GM23338 (cell line): ENCODE measurements at regions not wholly inside any gene's neighbourhood (a gene's known extent, or its start where the extent isn't known, plus 50 kb on each side); places are given as distances from the start of the nearest gene placed in this dataset.

ENCODE experiments used
- ATAC-seq: fragments of 200-7000 bp; cut with Tn5 transposase; 3 replicates; pipeline ENCODE4 v1.9.1; 2020
- DNase-seq: peaks from one replicate; pipeline ENCODE4 v3.0.0-alpha.2; 2015; ENCODE audit warnings: low spot score
- H2AFZ ChIP-seq: fragments of 200-600 bp; sonication (generic); 2 replicates; pipeline ENCODE4 v1.8.0; 2016; ENCODE audit warnings: antibody characterized with exemption, mild to moderate bottlenecking, moderate library complexity
- H3F3A ChIP-seq: fragments of 200-600 bp; sonication (generic); replicated peaks from 2 replicates; pipeline ENCODE4 v1.8.0; 2017; ENCODE audit warnings: antibody characterized with exemption, mixed run types, low read depth
- H3K27ac ChIP-seq: fragments of 200-600 bp; sonication (generic); 2 replicates; pipeline ENCODE4 v1.6.1; 2016; ENCODE audit warnings: low read depth
- H3K27me3 ChIP-seq: fragments of 200-600 bp; sonication (generic); 2 replicates; pipeline ENCODE4 v1.8.0; 2016; ENCODE audit warnings: mild to moderate bottlenecking, mixed run types, moderate library complexity; ENCODE audit not compliant: insufficient read depth
- H3K36me3 ChIP-seq: fragments of 200-600 bp; sonication (generic); 2 replicates; pipeline ENCODE4 v1.8.0; 2016; ENCODE audit warnings: mild to moderate bottlenecking; ENCODE audit not compliant: insufficient read depth
- H3K4me1 ChIP-seq: fragments of 200-600 bp; sonication (generic); 2 replicates; pipeline ENCODE4 v1.8.0; 2016; ENCODE audit warnings: mild to moderate bottlenecking, moderate library complexity; ENCODE audit not compliant: insufficient read depth
- H3K4me2 ChIP-seq: fragments of 200-600 bp; sonication (generic); 2 replicates; pipeline ENCODE4 v1.7.1; 2017; ENCODE audit warnings: mixed run types
- H3K4me3 ChIP-seq: fragments of 200-600 bp; sonication (generic); 2 replicates; pipeline ENCODE4 v1.6.1; 2016; ENCODE audit warnings: mixed run types
- H3K79me2 ChIP-seq: fragments of 200-600 bp; sonication (generic); replicated peaks from 2 replicates; pipeline ENCODE4 v1.8.0; 2017; ENCODE audit warnings: mild to moderate bottlenecking; ENCODE audit not compliant: insufficient read depth
- H3K9me2 ChIP-seq: fragments of 200-600 bp; sonication (generic); 2 replicates; pipeline ENCODE4 v1.8.0; 2017; ENCODE audit not compliant: insufficient read depth
- H4K20me1 ChIP-seq: fragments of 200-600 bp; sonication (generic); replicated peaks from 2 replicates; pipeline ENCODE4 v1.8.0; 2017; ENCODE audit warnings: mild to moderate bottlenecking; ENCODE audit not compliant: insufficient read depth
- H3K27ac Mint-ChIP-seq: 2 replicates; pipeline ENCODE4 v1.8.0; 2020; ENCODE audit warnings: inconsistent platforms, mild to moderate bottlenecking, moderate library complexity, mixed read lengths
- H3K27me3 Mint-ChIP-seq: 3 replicates; pipeline ENCODE4 v1.8.0; 2022; ENCODE audit warnings: low read depth, mild to moderate bottlenecking, moderate library complexity, mixed read lengths, inconsistent platforms; ENCODE audit not compliant: insufficient read depth, poor library complexity
- H3K36me3 Mint-ChIP-seq: 3 replicates; pipeline ENCODE4 v1.8.0; 2021; ENCODE audit warnings: low read depth, mild to moderate bottlenecking, inconsistent platforms, moderate library complexity, mixed read lengths
- H3K4me1 Mint-ChIP-seq: 3 replicates; pipeline ENCODE4 v1.8.0; 2020; ENCODE audit warnings: mild to moderate bottlenecking, inconsistent platforms, mixed read lengths
- H3K4me3 Mint-ChIP-seq: 3 replicates; pipeline ENCODE4 v1.8.0; 2021; ENCODE audit warnings: moderate library complexity, mild to moderate bottlenecking, inconsistent platforms, mixed read lengths
- H3K9me3 Mint-ChIP-seq: 3 replicates; pipeline ENCODE4 v1.8.0; 2020; ENCODE audit warnings: moderate library complexity, mild to moderate bottlenecking, inconsistent platforms, mixed read lengths
- CREB1 ChIP-seq: fragments of 250-450 bp; sonication (Bioruptor Pico); IDR thresholded peaks from 2 replicates; pipeline ENCODE4 v1.5.0; 2020; ENCODE audit warnings: low read depth, mild to moderate bottlenecking, moderate library complexity
- CTCF ChIP-seq, 2 experiments: fragments of 200-600 bp in 1 of 2; sonication (generic) in 1 of 2; conservative IDR thresholded peaks; 2 replicates each; pipeline versions ENCODE4 v1.5.1 to v1.6.1; 2016 to 2017; ENCODE audit warnings: antibody characterized with exemption in 2 of 2, low read depth in 2 of 2, mild to moderate bottlenecking in 2 of 2, moderate library complexity in 1 of 2
- ETS1 ChIP-seq: IDR thresholded peaks from 2 replicates; pipeline ENCODE4 v1.6.1; 2016; ENCODE audit warnings: antibody characterized with exemption
- EZH2 ChIP-seq: fragments of 200-600 bp; sonication (generic); IDR thresholded peaks from one replicate; pipeline ENCODE4 v1.8.0; 2017; ENCODE audit warnings: antibody characterized with exemption, mild to moderate bottlenecking, low read depth; ENCODE audit not compliant: unreplicated experiment
- EZH2phosphoT487 ChIP-seq: fragments of 200-600 bp; sonication (generic); IDR thresholded peaks from one replicate; pipeline ENCODE4 v1.8.1; 2018; ENCODE audit warnings: antibody characterized with exemption; ENCODE audit not compliant: unreplicated experiment
- JUNB ChIP-seq: IDR thresholded peaks from one replicate; pipeline ENCODE4 v1.6.1; 2016; ENCODE audit warnings: antibody characterized with exemption; ENCODE audit not compliant: unreplicated experiment
- NANOG ChIP-seq: IDR thresholded peaks from 2 replicates; pipeline ENCODE4 v1.6.1; 2016; ENCODE audit warnings: antibody characterized with exemption, borderline replicate concordance
- POLR2AphosphoS5 ChIP-seq: IDR thresholded peaks from 2 replicates; pipeline ENCODE4 v1.6.1; 2016; ENCODE audit warnings: antibody characterized with exemption, low read depth
- REST ChIP-seq: IDR thresholded peaks from one replicate; pipeline ENCODE4 v1.6.1; 2018; ENCODE audit warnings: antibody characterized with exemption; ENCODE audit not compliant: unreplicated experiment
- STAT1 ChIP-seq: IDR thresholded peaks from one replicate; pipeline ENCODE4 v1.6.1; 2016; ENCODE audit warnings: antibody characterized with exemption; ENCODE audit not compliant: unreplicated experiment
- ZNF114 ChIP-seq: fragments of 250-450 bp; sonication (Bioruptor Pico); IDR thresholded peaks from 2 replicates; pipeline ENCODE4 v1.5.0; 2020; ENCODE audit warnings: mild to moderate bottlenecking, moderate library complexity
- ZNF331 ChIP-seq: fragments of 250-450 bp; sonication (Bioruptor Pico); IDR thresholded peaks from 2 replicates; pipeline ENCODE4 v1.5.0; 2020; ENCODE audit warnings: low read depth, mild to moderate bottlenecking, moderate library complexity
- ZNF462 ChIP-seq: fragments of 250-450 bp; sonication (Bioruptor Pico); IDR thresholded peaks from 2 replicates; pipeline ENCODE4 v1.5.0; 2020; ENCODE audit warnings: mild to moderate bottlenecking, moderate library complexity

- H3K27ac ChIP-seq: no peak overlapping the region
- no peaks in the 10 kb centered on the region for H3K36me3 ChIP-seq
- Mint-ChIP-seq H3K4me3 (no peak overlapping the region), H3K36me3 (no peaks in the 10 kb centered on the region), H3K4me1 (peaks cover 10% of the 10 kb centered on the region; the same call in 2 of the 3 replicates), H3K27ac (no peak overlapping the region; the same call in 1 of the 2 replicates), H3K9me3 (no peaks in the 10 kb centered on the region; the same call in 2 of the 3 replicates), H3K27me3 (no peaks in the 10 kb centered on the region)
- no peak overlapping the region for H3K4me2 ChIP-seq
- ATAC-seq (no peak), DNase-seq (no peak)
- no peaks in the 10 kb centered on the region for H3K79me2 ChIP-seq
- H3K4me3 ChIP-seq: no peak overlapping the region
- TF ChIP-seq ZNF462 (no peak), NANOG (no peak), REST (no peak), STAT1 (no peak), ZNF114 (no peak), EZH2phosphoT487 (no peak), ETS1 (no peak), CTCF (conservative IDR thresholded peaks at IDR 0.05; ENCODE audit: low read depth in 2 of 2) (no peak), JUNB (no peak), CREB1 (CRISPR knock-in tag) (no peak), POLR2AphosphoS5 (no peak), ZNF331 (no peak), EZH2 (no peak)
- H4K20me1 ChIP-seq: no peaks in the 10 kb centered on the region
- H3K27me3 ChIP-seq: no peaks in the 10 kb centered on the region
- H3K9me2 ChIP-seq: no peaks in the 10 kb centered on the region
- peaks cover 3% of the 10 kb centered on the region; the same call in 1 of the 2 replicates for H3K4me1 ChIP-seq
- H2AFZ ChIP-seq: no peak overlapping the region
- H3F3A ChIP-seq: no peaks in the 10 kb centered on the region
Observed at GRCh38 chr11:23569547-23569946, 709.3 kb upstream of the CCDC179 start.
